ENCODE measurements at regions not wholly inside any gene's neighbourhood (a gene's known extent, or its start where the extent isn't known, plus 50 kb on each side); places are given as distances from the start of the nearest gene placed in this dataset.

- no peak for TF ChIP-seq CTCF (IDR thresholded peaks at IDR 0.05)
- no peak for TF ChIP-seq POLR2A (IDR thresholded peaks at IDR 0.05)
These were observed 61.7 kb downstream of the HDGFL1 start for GRCh38 chr6:22631091-22631490.
